DND-41 (cell line): ENCODE measurements at regions not wholly inside any gene's neighbourhood (a gene's known extent, or its start where the extent isn't known, plus 50 kb on each side); places are given as distances from the start of the nearest gene placed in this dataset.

Experiments used
- ATAC-seq: fragments of 200-7000 bp; cut with Tn5 transposase; 3 replicates; pipeline ENCODE4 v1.9.1; 2021; ENCODE audit warnings: low read depth; ENCODE audit not compliant: insufficient read depth
- DNase-seq: peaks from one replicate; pipeline ENCODE4 v3.0.0-alpha.2; 2020
- H2AFZ ChIP-seq: 2 replicates; pipeline ENCODE4 v1.6.0; 2012; ENCODE audit warnings: low read depth, low read length
- H3K27ac ChIP-seq: 2 replicates; pipeline ENCODE4 v1.5.1; 2012; ENCODE audit warnings: low read length, inconsistent platforms
- H3K27me3 ChIP-seq: fragments of 200-600 bp; sonication (generic); 2 replicates; pipeline ENCODE4 v1.6.0; 2012; ENCODE audit warnings: low read length, mild to moderate bottlenecking, inconsistent platforms; ENCODE audit not compliant: insufficient read depth, poor library complexity
- H3K36me3 ChIP-seq: 2 replicates; pipeline ENCODE4 v1.5.1; 2012; ENCODE audit warnings: low read length, inconsistent platforms; ENCODE audit not compliant: insufficient read depth
- H3K4me1 ChIP-seq: 2 replicates; pipeline ENCODE4 v1.5.1; 2012; ENCODE audit warnings: mild to moderate bottlenecking, low read length; ENCODE audit not compliant: insufficient read depth
- H3K4me2 ChIP-seq: 2 replicates; pipeline ENCODE4 v1.6.0; 2012; ENCODE audit warnings: mild to moderate bottlenecking, moderate library complexity, low read length, inconsistent platforms; ENCODE audit not compliant: insufficient read depth
- H3K4me3 ChIP-seq, 2 experiments: fragments of 200-600 bp in 1 of 2; shearing (Covaris generic) in 1 of 2; 2 replicates each; pipeline ENCODE4 v1.5.1; 2012 to 2016; ENCODE audit warnings: inconsistent platforms in 2 of 2, low read length in 2 of 2, mild to moderate bottlenecking in 2 of 2, low read depth in 1 of 2, moderate library complexity in 1 of 2
- H3K79me2 ChIP-seq: 2 replicates; pipeline ENCODE4 v1.6.0; 2012; ENCODE audit warnings: low read length, inconsistent platforms; ENCODE audit not compliant: insufficient read depth
- H3K9ac ChIP-seq: 2 replicates; pipeline ENCODE4 v1.6.0; 2012; ENCODE audit warnings: low read depth, mild to moderate bottlenecking, inconsistent platforms, low read length, moderate library complexity
- H3K9me3 ChIP-seq: 2 replicates; pipeline ENCODE4 v1.5.1; 2012; ENCODE audit warnings: low read length, moderate library complexity, mild to moderate bottlenecking, inconsistent platforms; ENCODE audit not compliant: insufficient read depth, severe bottlenecking
- H4K20me1 ChIP-seq: 2 replicates; pipeline ENCODE4 v1.6.0; 2012; ENCODE audit warnings: low read length; ENCODE audit not compliant: insufficient read depth
- EZH2 ChIP-seq: IDR thresholded peaks from 3 replicates; pipeline ENCODE4 v1.6.1; 2012; ENCODE audit warnings: borderline replicate concordance, low read depth, mild to moderate bottlenecking, moderate library complexity, low read length, inconsistent platforms; ENCODE audit not compliant: severe bottlenecking
- TF ChIP-seq, protein P1 (sequence below): IDR thresholded peaks from 2 replicates; pipeline ENCODE4 v1.5.1; 2012; ENCODE audit warnings: borderline replicate concordance, low read length, moderate library complexity, mild to moderate bottlenecking; ENCODE audit not compliant: poor library complexity, severe bottlenecking; ENCODE audit errors: extremely low read depth

DNA sequence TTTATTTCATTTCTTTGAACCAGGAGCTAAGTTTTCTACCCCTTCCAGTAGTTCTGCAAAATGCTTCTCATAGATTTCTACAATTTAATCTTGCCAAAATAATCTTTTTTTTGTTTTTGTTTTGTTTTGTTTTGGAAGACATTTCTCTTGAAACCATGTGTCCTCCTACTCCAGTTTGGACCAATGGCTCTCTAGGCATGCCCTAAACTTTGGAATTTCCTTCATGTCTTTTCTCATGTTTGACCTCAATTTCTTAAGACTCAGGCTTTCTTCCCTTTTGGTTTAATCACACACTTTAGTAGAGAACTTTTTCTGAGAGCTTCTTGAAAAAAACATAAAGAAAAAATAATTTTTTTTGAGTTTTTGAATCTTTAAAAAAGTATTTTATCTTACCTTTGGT lies 173.8 kb downstream of the GJA1 start:
- no peak overlapping the region for H3K9ac ChIP-seq
- no peak overlapping the region for H3K27ac ChIP-seq
- H3K9me3 ChIP-seq = no peaks in the 10 kb centered on the region
- no peak for TF ChIP-seq EZH2
- TF ChIP-seq, protein P1, sequence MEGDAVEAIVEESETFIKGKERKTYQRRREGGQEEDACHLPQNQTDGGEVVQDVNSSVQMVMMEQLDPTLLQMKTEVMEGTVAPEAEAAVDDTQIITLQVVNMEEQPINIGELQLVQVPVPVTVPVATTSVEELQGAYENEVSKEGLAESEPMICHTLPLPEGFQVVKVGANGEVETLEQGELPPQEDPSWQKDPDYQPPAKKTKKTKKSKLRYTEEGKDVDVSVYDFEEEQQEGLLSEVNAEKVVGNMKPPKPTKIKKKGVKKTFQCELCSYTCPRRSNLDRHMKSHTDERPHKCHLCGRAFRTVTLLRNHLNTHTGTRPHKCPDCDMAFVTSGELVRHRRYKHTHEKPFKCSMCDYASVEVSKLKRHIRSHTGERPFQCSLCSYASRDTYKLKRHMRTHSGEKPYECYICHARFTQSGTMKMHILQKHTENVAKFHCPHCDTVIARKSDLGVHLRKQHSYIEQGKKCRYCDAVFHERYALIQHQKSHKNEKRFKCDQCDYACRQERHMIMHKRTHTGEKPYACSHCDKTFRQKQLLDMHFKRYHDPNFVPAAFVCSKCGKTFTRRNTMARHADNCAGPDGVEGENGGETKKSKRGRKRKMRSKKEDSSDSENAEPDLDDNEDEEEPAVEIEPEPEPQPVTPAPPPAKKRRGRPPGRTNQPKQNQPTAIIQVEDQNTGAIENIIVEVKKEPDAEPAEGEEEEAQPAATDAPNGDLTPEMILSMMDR = no peak
- H3K27me3 ChIP-seq = no peaks in the 10 kb centered on the region
- DNase-seq (no peak), ATAC-seq (no peak)
- H3K4me1 ChIP-seq = no peaks in the 10 kb centered on the region
- no peak overlapping the region for H3K4me3 ChIP-seq
- H3K4me2 ChIP-seq = no peak overlapping the region
- H3K79me2 ChIP-seq = no peaks in the 10 kb centered on the region
- no peaks in the 10 kb centered on the region for H4K20me1 ChIP-seq
- H2AFZ ChIP-seq = no peak overlapping the region
- no peaks in the 10 kb centered on the region for H3K36me3 ChIP-seq

- Histone ChIP-seq H3K9ac (no peak overlapping the region), H3K9me3 (no peaks in the 10 kb centered on the region), H2AFZ (no peak overlapping the region), H3K27me3 (no peaks in the 10 kb centered on the region), H3K79me2 (no peaks in the 10 kb centered on the region), H4K20me1 (no peaks in the 10 kb centered on the region), H3K4me2 (no peak overlapping the region), H3K36me3 (no peaks in the 10 kb centered on the region), H3K4me1 (no peaks in the 10 kb centered on the region), H3K4me3 (no peak overlapping the region), H3K27ac (no peak overlapping the region)
- no peak for TF ChIP-seq EZH2
- TF ChIP-seq, protein P1 = no peak
- DNase-seq (no peak), ATAC-seq (no peak)
These were observed 177.5 kb downstream of the GJA1 start for GRCh38 chr6:121612927-121613326.

DNA sequence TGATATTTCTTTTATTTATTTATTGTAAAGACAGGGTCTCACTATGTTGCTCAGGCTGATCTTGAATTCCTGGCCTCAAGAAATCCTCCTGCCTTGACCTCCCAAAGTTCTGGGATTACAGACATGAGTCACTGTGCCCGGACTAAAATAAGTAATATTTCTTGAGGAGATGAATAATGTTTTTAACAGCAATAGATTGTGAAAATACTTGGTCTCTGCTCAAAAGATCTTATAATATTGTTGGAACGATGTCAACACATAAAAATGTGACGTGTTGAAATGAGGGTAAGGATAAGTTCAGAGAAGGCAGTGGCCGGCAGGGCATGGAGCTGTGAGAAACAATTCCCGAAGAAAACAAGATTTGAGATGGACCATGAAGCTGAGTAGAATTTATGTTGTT lies 178.7 kb downstream of the GJA1 start:
- H3K4me1 ChIP-seq = no peaks in the 10 kb centered on the region
- ATAC-seq (no peak), DNase-seq (no peak)

More for the DNA sequence above, 178.7 kb downstream of the GJA1 start:
- H3K9ac ChIP-seq = no peak overlapping the region
- no peak overlapping the region for H3K4me3 ChIP-seq
- H2AFZ ChIP-seq = no peak overlapping the region
- H3K79me2 ChIP-seq = no peaks in the 10 kb centered on the region
- no peak for TF ChIP-seq EZH2
- TF ChIP-seq, protein P1 = no peak
- no peak overlapping the region for H3K4me2 ChIP-seq
- no peak overlapping the region for H3K27ac ChIP-seq
- no peaks in the 10 kb centered on the region for H4K20me1 ChIP-seq
- H3K27me3 ChIP-seq = no peaks in the 10 kb centered on the region
- no peaks in the 10 kb centered on the region for H3K36me3 ChIP-seq
- no peaks in the 10 kb centered on the region for H3K9me3 ChIP-seq
